Upper lobe of left lung (tissue), 4 donors: ENCODE measurements at regions not wholly inside any gene's neighbourhood (a gene's known extent, or its start where the extent isn't known, plus 50 kb on each side); places are given as distances from the start of the nearest gene placed in this dataset.

Source experiments
- EP300 ChIP-seq, 4 donors: sonication (generic); formaldehyde crosslinking; IDR thresholded peaks; one replicate each; pipeline ENCODE4 v1.5.1; 2017; ENCODE audit warnings: antibody characterized with exemption in 4 of 4, control low read depth in 2 of 4
- POLR2AphosphoS5 ChIP-seq, 2 donors: sonication (generic); formaldehyde crosslinking; IDR thresholded peaks; one replicate each; pipeline ENCODE4 v1.5.1; 2017; ENCODE audit warnings: antibody characterized with exemption in 2 of 2
- TF ChIP-seq, protein P1 (sequence below), 6 experiments: fragments of 450-650 bp in 4 of 6; fragments of 200-600 bp in 2 of 6; sonication (generic) in 2 of 6; IDR thresholded peaks; one replicate each; pipeline ENCODE4 v1.5.1; 2016 to 2019; ENCODE audit warnings: antibody characterized with exemption in 6 of 6

- TF ChIP-seq POLR2AphosphoS5 (IDR thresholded peaks at IDR 0.05): no peak
- TF ChIP-seq EP300 (IDR thresholded peaks at IDR 0.05): no peak
- TF ChIP-seq, protein P1, sequence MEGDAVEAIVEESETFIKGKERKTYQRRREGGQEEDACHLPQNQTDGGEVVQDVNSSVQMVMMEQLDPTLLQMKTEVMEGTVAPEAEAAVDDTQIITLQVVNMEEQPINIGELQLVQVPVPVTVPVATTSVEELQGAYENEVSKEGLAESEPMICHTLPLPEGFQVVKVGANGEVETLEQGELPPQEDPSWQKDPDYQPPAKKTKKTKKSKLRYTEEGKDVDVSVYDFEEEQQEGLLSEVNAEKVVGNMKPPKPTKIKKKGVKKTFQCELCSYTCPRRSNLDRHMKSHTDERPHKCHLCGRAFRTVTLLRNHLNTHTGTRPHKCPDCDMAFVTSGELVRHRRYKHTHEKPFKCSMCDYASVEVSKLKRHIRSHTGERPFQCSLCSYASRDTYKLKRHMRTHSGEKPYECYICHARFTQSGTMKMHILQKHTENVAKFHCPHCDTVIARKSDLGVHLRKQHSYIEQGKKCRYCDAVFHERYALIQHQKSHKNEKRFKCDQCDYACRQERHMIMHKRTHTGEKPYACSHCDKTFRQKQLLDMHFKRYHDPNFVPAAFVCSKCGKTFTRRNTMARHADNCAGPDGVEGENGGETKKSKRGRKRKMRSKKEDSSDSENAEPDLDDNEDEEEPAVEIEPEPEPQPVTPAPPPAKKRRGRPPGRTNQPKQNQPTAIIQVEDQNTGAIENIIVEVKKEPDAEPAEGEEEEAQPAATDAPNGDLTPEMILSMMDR (IDR thresholded peaks at IDR 0.05): no peak
These were observed 106.0 kb downstream of the APIP start for GRCh38 chr11:34810107-34810562.
